Loucy (cell line): ENCODE measurements at regions not wholly inside any gene's neighbourhood (a gene's known extent, or its start where the extent isn't known, plus 50 kb on each side); places are given as distances from the start of the nearest gene placed in this dataset.

ENCODE experiments used
- CTCF ChIP-seq: fragments of 200-600 bp; sonication (generic); conservative IDR thresholded peaks from 2 replicates; pipeline ENCODE4 v1.5.1; 2014; ENCODE audit warnings: mild to moderate bottlenecking, antibody characterized with exemption, low read length
- EZH2phosphoT487 ChIP-seq: fragments of 200-600 bp; IDR thresholded peaks from 2 replicates; pipeline ENCODE4 v1.6.1; 2018; ENCODE audit warnings: antibody characterized with exemption, mild to moderate bottlenecking, moderate library complexity, borderline replicate concordance

DNA sequence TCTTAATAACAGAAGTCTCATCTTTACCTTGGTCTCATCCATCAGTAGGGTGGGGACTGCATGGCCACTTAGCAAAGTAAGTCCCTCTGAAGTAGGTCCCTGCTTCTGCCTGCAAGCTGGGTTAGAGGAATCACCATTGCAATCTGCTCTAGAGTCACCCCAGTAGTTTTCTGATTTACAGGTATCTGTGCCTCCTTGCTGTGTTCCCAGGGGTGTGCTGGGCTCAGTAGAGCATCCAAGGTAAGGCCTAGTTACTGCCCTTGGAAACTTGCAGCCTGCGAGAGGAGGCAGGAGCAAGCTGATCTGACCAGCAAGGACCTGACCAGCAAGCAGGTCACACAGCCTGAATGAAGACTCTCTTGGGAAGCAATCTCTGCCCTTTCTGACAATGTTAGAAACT is 160.8 kb upstream of the GSC start:
- no peak for TF ChIP-seq CTCF
- no peak for TF ChIP-seq EZH2phosphoT487
